DMS79 treated with DMSO at 0.1 percent for 48 hours (cell line): ENCODE measurements at regions not wholly inside any gene's neighbourhood (a gene's known extent, or its start where the extent isn't known, plus 50 kb on each side); places are given as distances from the start of the nearest gene placed in this dataset.

ENCODE experiments used
- DNase-seq: peaks from one replicate; lab custom pipeline; 2025; lab: John Stamatoyannopoulos, UW

- DNase-seq, result no peak
Observed at GRCh38 chr15:94100863-94101262, 130.5 kb upstream of the MCTP2 start.

- DNase-seq, result no peak
Observed at GRCh38 chr15:94099574-94099960, 131.8 kb upstream of the MCTP2 start.

GRCh38 chr15:94098921-94099573, 132.3 kb upstream of the MCTP2 start:
- no peak for DNase-seq

- no peak for DNase-seq
Observed at GRCh38 chr15:94097552-94097951, 133.8 kb upstream of the MCTP2 start.

GRCh38 chr15:94094310-94094709, 137.1 kb upstream of the MCTP2 start:
- no peak for DNase-seq

- no peak for DNase-seq
Observed at GRCh38 chr15:94086341-94086740, 145.0 kb upstream of the MCTP2 start.

GRCh38 chr15:94083467-94084052, 147.8 kb upstream of the MCTP2 start:
- no peak for DNase-seq

- no peak for DNase-seq
Observed at GRCh38 chr15:94081829-94082228, 149.5 kb upstream of the MCTP2 start.

- no peak for DNase-seq
Observed at GRCh38 chr15:94080989-94081605, 150.3 kb upstream of the MCTP2 start.

- no peak for DNase-seq
Observed at GRCh38 chr15:94080416-94080815, 150.9 kb upstream of the MCTP2 start.

GRCh38 chr15:94079968-94080367, 151.4 kb upstream of the MCTP2 start:
- no peak for DNase-seq

- no peak for DNase-seq
Observed at GRCh38 chr15:94079459-94079858, 151.9 kb upstream of the MCTP2 start.

GRCh38 chr15:94077938-94078337, 153.4 kb upstream of the MCTP2 start:
- no peak for DNase-seq

- no peak for DNase-seq
Observed at GRCh38 chr15:94075349-94075748, 156.0 kb upstream of the MCTP2 start.

GRCh38 chr15:94070356-94071295, 160.7 kb upstream of the MCTP2 start:
- no peak for DNase-seq

- no peak for DNase-seq
Observed at GRCh38 chr15:94069844-94070243, 161.5 kb upstream of the MCTP2 start.

GRCh38 chr15:94066811-94067210, 164.6 kb upstream of the MCTP2 start:
- no peak for DNase-seq

- no peak for DNase-seq
Observed at GRCh38 chr15:94066046-94066445, 165.3 kb upstream of the MCTP2 start.

GRCh38 chr15:94064676-94065313, 166.6 kb upstream of the MCTP2 start:
- no peak for DNase-seq

GRCh38 chr15:94061041-94061440, 170.3 kb upstream of the MCTP2 start:
- DNase-seq, result no peak

GRCh38 chr15:94059013-94059587, 172.3 kb upstream of the MCTP2 start:
- DNase-seq, result no peak

- DNase-seq, result no peak
Observed at GRCh38 chr15:94057305-94057704, 174.1 kb upstream of the MCTP2 start.
